ENCODE measurements at regions not wholly inside any gene's neighbourhood (a gene's known extent, or its start where the extent isn't known, plus 50 kb on each side); places are given as distances from the start of the nearest gene placed in this dataset.

DNA sequence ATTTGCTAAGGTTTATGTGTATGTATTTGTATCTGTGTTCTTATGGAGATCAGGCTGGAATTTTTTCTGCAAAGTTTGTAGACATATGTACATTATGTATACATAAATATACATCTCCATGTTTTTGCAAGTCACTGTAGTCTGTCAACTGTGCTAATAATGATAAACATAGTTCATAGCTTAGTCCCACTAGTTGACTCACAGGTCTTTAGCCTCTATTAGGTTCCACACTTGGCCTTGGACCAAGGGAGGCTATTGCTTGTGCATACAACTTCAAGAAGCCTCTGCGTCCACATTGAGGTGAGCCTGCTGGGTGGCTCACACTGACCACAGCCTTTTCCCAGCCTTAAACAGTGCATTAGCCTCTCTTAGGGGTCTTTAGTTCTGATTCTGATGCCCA lies 243.8 kb upstream of the PEX5L start:
- Histone ChIP-seq H3K79me2 (no peaks in the 10 kb centered on the region), H3K27ac (no peak overlapping the region), H3K36me3 (ENCODE audit: control insufficient read depth, insufficient read depth, low read length) (no peaks in the 10 kb centered on the region), H3K4me3 (ENCODE audit: low read depth, low read length) (no peak overlapping the region), H3K27me3 (ENCODE audit: control insufficient read depth, insufficient read depth, low read length) (no peaks in the 10 kb centered on the region), H3K4me1 (peaks cover 16% of the 10 kb centered on the region), H3K9ac (no peak overlapping the region), H2AFZ (no peak overlapping the region), H3K4me2 (ENCODE audit: low read length) (no peak overlapping the region), H3K9me3 (ENCODE audit: control insufficient read depth, low read length) (no peaks in the 10 kb centered on the region)
- TF ChIP-seq, protein P1, sequence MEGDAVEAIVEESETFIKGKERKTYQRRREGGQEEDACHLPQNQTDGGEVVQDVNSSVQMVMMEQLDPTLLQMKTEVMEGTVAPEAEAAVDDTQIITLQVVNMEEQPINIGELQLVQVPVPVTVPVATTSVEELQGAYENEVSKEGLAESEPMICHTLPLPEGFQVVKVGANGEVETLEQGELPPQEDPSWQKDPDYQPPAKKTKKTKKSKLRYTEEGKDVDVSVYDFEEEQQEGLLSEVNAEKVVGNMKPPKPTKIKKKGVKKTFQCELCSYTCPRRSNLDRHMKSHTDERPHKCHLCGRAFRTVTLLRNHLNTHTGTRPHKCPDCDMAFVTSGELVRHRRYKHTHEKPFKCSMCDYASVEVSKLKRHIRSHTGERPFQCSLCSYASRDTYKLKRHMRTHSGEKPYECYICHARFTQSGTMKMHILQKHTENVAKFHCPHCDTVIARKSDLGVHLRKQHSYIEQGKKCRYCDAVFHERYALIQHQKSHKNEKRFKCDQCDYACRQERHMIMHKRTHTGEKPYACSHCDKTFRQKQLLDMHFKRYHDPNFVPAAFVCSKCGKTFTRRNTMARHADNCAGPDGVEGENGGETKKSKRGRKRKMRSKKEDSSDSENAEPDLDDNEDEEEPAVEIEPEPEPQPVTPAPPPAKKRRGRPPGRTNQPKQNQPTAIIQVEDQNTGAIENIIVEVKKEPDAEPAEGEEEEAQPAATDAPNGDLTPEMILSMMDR (IDR thresholded peaks at IDR 0.05), result no peak

DNA sequence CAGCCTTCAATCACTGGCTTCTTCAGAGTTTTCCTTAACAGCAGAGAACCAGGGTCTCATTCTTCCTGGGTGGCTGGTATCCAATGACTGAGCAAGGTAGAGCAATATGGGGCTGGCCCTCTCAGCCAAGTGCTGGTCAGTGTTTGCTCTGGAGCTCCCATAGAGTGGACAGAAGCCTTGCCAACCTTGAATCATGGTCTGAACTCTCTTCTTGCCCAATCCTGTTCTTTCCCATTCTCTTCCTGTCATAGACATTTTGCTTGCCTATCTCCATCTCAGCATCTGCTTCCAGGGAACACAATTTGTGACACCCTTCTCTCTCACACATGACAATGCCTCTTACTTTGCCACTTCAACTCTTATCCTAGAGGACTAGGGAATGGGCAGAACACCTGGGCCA lies 245.6 kb upstream of the PEX5L start:
- Histone ChIP-seq H3K79me2 (no peaks in the 10 kb centered on the region), H3K4me3 (ENCODE audit: low read depth, low read length) (no peak overlapping the region), H3K9ac (no peak overlapping the region), H3K9me3 (ENCODE audit: control insufficient read depth, low read length) (no peaks in the 10 kb centered on the region), H3K4me1 (peaks cover 18% of the 10 kb centered on the region), H2AFZ (no peak overlapping the region), H3K27me3 (ENCODE audit: control insufficient read depth, insufficient read depth, low read length) (no peaks in the 10 kb centered on the region), H3K4me2 (ENCODE audit: low read length) (no peak overlapping the region), H3K27ac (no peak overlapping the region), H3K36me3 (ENCODE audit: control insufficient read depth, insufficient read depth, low read length) (no peaks in the 10 kb centered on the region)
- TF ChIP-seq, protein P1 (IDR thresholded peaks at IDR 0.05), result no peak

DNA sequence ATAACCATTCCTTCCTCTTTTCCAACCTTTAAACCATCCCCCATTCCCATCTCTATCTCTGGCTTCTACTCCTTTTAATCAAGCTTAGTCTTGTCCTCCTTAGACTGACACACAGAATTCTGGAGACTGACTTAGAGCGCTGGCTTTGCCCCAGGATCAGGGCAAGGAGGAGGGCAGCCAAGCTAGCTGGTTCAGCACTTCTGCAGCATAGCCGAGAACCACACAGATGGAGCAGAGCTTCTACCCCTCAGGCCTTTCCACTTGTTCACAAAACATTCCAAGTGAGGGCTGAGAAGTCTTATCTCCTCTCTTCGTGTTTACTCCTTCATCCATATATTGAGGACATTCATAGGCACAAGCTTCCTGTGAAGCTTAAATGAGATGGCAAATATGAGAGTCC lies 246.5 kb upstream of the PEX5L start:
- peaks cover 18% of the 10 kb centered on the region for H3K4me1 ChIP-seq
- H3K4me3 ChIP-seq (ENCODE audit: low read depth, low read length), result no peak overlapping the region
- peak overlapping the region; percentile 44 for H2AFZ ChIP-seq
- no peaks in the 10 kb centered on the region for H3K79me2 ChIP-seq
- TF ChIP-seq, protein P1 (IDR thresholded peaks at IDR 0.05), result no peak
- H3K9ac ChIP-seq, result no peak overlapping the region
- H3K27me3 ChIP-seq (ENCODE audit: control insufficient read depth, insufficient read depth, low read length), result no peaks in the 10 kb centered on the region
- H3K27ac ChIP-seq, result no peak overlapping the region
- no peaks in the 10 kb centered on the region for H3K36me3 ChIP-seq (ENCODE audit: control insufficient read depth, insufficient read depth, low read length)
- no peaks in the 10 kb centered on the region for H3K9me3 ChIP-seq (ENCODE audit: control insufficient read depth, low read length)
- no peak overlapping the region for H3K4me2 ChIP-seq (ENCODE audit: low read length)

DNA sequence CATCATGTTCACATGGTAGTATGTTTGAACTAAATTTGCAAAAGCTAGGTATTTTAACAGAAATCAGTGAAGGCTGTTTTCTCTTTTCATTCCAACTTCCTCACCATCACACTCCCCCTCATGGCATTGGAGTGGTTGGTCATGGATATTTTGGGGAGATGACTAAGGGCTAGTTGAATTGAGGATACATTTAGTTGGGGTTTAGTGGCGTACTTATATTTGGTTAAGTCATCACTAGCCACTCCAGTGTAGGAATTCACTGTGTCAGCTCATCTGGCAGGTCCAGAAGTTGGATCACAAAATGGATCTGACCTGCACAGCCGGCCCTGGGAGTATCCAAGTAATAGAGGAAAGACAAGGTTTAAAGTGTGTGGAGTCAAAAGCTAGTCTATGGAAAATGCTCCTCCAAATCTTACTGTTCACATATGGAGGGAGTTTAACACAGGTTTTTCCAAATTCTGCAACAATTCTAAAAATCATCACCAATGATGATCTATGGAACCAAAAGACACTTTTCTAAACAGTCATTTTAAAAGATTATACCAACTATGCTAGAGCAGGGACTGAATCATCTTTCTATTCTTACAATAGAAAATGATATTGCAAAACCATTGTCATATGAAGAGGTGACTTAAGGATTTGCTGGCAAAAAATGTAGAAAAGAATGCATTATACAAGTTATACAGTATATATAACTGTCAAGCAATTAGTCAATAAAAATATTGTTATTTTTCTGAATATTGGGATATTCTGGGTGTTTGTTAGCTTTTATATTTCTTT lies 247.8 kb upstream of the PEX5L start:
- Histone ChIP-seq H3K36me3 (ENCODE audit: control insufficient read depth, insufficient read depth, low read length) (no peaks in the 10 kb centered on the region), H3K27me3 (ENCODE audit: control insufficient read depth, insufficient read depth, low read length) (no peaks in the 10 kb centered on the region), H3K79me2 (no peaks in the 10 kb centered on the region), H3K4me1 (peaks cover 12% of the 10 kb centered on the region), H3K4me2 (ENCODE audit: low read length) (no peak overlapping the region), H3K4me3 (ENCODE audit: low read depth, low read length) (no peak overlapping the region), H3K27ac (peak overlapping the region; percentile 0), H2AFZ (peak overlapping the region; percentile 65), H3K9ac (no peak overlapping the region), H3K9me3 (ENCODE audit: control insufficient read depth, low read length) (no peaks in the 10 kb centered on the region)
- TF ChIP-seq, protein P1 (IDR thresholded peaks at IDR 0.05), result no peak

DNA sequence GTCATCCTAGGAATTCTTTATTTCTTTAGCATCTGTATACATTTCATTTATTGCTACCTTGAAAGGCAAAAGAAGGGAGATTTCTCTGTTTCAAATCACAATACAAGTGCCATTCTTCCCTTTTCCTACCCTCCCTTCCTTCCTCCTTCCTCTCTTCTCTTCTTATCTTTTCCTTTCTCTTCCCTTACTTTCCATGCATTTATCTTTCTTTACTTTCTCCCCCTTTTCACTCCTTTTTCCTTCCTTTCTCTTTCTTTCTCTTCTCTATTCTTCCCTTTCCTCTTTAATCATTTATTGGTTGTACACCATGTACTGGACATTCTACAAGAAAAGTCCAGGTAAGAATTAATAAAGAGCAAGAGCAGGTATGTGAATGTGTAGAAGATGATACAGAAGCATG lies 251.0 kb upstream of the PEX5L start:
- Histone ChIP-seq H3K9me3 (ENCODE audit: control insufficient read depth, low read length) (no peaks in the 10 kb centered on the region), H3K4me2 (ENCODE audit: low read length) (no peak overlapping the region), H3K36me3 (ENCODE audit: control insufficient read depth, insufficient read depth, low read length) (no peaks in the 10 kb centered on the region), H3K27me3 (ENCODE audit: control insufficient read depth, insufficient read depth, low read length) (no peaks in the 10 kb centered on the region), H3K9ac (no peak overlapping the region), H3K4me1 (peaks cover 12% of the 10 kb centered on the region), H3K27ac (no peak overlapping the region), H3K79me2 (no peaks in the 10 kb centered on the region), H3K4me3 (ENCODE audit: low read depth, low read length) (no peak overlapping the region), H2AFZ (no peak overlapping the region)
- TF ChIP-seq, protein P1 (IDR thresholded peaks at IDR 0.05), result no peak

Data from parathyroid adenoma (tissue), 2 donors.